ENCODE measurements at regions not wholly inside any gene's neighbourhood (a gene's known extent, or its start where the extent isn't known, plus 50 kb on each side); places are given as distances from the start of the nearest gene placed in this dataset.
"Not testable (repeated sequence)": the region's sequence is repeated elsewhere in the genome, so short reads cannot be mapped to it uniquely, and the experiment has no call there.

DNA sequence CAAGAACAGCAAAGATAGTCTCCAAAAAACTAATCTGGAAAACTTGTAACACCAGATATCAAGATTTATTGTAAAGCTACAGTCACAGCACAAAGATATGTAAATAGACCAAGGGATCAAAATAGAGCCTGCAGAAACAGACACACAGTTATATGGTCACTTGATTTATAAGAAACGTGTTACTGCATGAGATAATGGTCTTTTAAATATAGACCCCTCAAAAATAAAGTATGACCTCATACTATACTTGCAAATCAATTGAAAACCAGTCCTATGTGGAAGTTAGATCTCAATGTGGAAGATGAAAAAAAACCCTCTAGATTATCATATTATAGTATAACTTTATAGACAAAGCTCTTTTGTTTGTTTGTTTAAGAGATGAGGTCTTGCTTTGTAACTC lies 247.3 kb upstream of the CNR1 start:
- no peak overlapping the region for H3K4me3 ChIP-seq (ENCODE audit: low read depth, low read length)
- TF ChIP-seq, protein P1, sequence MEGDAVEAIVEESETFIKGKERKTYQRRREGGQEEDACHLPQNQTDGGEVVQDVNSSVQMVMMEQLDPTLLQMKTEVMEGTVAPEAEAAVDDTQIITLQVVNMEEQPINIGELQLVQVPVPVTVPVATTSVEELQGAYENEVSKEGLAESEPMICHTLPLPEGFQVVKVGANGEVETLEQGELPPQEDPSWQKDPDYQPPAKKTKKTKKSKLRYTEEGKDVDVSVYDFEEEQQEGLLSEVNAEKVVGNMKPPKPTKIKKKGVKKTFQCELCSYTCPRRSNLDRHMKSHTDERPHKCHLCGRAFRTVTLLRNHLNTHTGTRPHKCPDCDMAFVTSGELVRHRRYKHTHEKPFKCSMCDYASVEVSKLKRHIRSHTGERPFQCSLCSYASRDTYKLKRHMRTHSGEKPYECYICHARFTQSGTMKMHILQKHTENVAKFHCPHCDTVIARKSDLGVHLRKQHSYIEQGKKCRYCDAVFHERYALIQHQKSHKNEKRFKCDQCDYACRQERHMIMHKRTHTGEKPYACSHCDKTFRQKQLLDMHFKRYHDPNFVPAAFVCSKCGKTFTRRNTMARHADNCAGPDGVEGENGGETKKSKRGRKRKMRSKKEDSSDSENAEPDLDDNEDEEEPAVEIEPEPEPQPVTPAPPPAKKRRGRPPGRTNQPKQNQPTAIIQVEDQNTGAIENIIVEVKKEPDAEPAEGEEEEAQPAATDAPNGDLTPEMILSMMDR (IDR thresholded peaks at IDR 0.05; ENCODE audit: low read depth, low read length, missing control alignments): no peak

DNA sequence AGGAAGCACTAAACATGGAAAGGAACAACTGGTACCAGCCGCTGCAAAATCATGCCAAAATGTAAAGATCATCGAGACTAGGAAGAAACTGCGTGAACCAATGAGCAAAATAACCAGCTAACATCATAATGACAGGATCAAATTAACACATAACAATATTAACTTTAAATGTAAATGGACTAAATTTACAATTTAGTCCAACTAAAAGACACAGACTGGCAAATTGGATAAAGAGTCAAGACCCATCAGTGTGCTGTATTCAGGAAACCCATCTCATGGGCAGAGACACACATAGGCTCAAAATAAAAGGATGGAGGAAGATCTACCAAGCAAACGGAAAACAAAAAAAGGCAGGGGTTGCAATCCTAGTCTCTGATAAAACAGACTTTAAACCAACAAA lies 242.2 kb upstream of the CNR1 start:
- H3K4me3 ChIP-seq (ENCODE audit: low read depth, low read length): not testable (repeated sequence)

More for the DNA sequence above, 247.3 kb upstream of the CNR1 start:
- no peak for DNase-seq (ENCODE audit: low read depth)

DNA sequence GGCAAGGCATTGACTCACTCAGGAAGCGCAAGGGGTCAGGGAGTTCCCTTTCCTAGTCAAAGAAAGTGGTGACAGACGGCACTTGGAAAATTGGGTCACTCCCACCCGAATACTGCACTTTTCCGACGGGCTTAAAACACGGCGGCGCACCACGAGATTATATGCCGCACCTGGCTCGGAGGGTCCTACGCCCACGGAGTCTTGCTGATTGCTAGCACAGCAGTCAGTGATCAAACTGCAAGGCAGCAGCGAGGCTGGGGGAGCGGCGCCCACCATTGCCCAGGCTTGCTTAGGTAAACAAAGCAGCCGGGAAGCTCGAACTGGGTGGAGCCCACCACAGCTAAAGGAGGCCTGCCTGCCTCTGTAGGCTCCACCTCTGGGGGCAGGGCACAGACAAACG lies 240.5 kb upstream of the CNR1 start:
- not testable (repeated sequence) for DNase-seq (ENCODE audit: low read depth); H3K4me3 ChIP-seq (ENCODE audit: low read depth, low read length)

More for the DNA sequence above, 242.2 kb upstream of the CNR1 start:
- not testable (repeated sequence) for DNase-seq (ENCODE audit: low read depth)

DNA sequence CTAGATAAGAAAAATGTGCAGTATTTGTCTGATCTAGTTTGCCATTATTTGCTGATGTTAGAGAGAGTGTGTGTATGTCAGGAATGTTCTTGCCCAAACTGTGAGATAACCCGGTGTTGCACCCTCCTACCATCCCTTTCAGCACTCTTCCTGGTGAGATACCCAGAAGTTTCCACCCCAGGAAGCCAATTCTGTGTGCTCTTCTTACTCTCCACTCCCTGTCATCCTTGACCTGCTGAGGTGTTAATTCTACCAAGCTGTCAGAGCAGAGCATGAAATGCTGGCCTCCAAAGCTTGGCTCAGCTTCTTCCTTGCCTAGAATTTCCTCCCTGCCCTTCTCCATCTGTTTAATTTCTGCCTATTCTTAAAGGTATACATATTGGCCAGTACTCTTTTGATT lies 237.3 kb upstream of the CNR1 start:
- H3K4me3 ChIP-seq (ENCODE audit: low read depth, low read length): no peak overlapping the region
- TF ChIP-seq, protein P1 (IDR thresholded peaks at IDR 0.05; ENCODE audit: low read depth, low read length, missing control alignments): no peak
- no peak for DNase-seq (ENCODE audit: low read depth)

DNA sequence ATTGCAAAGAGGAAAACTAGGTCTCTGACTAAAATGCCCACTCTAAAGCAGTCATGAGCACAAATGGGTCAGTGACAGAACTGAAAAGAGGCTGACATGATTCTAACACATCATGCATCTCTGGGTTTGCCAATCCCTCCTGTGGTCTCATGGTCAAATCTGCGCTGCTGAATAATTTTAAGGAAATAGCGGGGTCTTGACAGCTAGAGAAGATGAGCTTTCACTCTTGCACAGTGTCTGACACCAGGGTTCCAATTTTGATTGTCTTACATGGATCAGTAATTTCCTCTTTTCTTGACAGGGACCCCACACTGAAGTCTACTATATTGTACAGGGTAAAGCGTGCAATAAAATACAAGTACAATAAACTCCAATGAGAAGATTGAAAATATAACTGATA lies 236.8 kb upstream of the CNR1 start:
- TF ChIP-seq, protein P1 (IDR thresholded peaks at IDR 0.05; ENCODE audit: low read depth, low read length, missing control alignments): no peak
- no peak for DNase-seq (ENCODE audit: low read depth)

DNA sequence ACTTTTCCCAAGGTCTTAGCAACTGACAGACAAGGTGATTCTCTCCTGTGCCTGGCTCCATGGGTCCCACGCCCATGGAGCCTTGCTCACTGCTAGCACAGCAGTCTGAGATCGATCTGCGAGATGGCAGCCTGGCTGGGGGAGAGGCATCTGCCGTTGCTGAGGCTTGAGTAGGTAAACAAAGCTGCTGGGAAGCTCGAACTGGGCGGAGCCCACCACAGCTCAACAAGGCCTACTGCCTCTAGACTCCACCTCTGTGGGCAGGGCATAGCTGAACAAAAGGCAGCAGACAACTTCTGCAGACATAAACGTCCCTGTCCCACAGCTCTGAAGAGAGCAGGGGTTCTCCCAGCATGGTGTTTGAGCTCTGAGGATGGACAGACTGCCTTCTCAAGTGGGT lies 224.9 kb upstream of the CNR1 start:
- H3K4me3 ChIP-seq (ENCODE audit: low read depth, low read length); DNase-seq (ENCODE audit: low read depth): not testable (repeated sequence)

More for the DNA sequence above, 236.8 kb upstream of the CNR1 start:
- H3K4me3 ChIP-seq (ENCODE audit: low read depth, low read length): no peak overlapping the region

DNA sequence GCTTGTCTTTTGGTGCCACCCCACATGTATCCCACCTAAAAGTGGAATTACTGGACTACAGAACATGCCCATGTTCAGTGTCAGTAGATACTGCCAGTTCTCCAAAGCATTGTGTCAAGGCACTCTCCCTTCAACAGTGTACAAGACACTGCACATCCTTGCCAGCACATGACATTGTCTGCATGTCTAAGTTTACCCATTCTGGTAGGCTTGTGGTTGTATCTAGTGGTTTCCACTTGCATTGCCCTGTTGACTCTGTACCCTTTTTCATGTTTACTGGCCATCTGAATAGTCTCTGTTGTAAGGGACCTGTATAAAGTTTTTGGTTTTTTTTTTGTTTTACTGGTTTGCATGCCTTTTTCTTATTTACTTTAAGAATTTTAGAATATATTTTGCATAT lies 222.4 kb upstream of the CNR1 start:
- no peak overlapping the region for H3K4me3 ChIP-seq (ENCODE audit: low read depth, low read length)

DNA sequence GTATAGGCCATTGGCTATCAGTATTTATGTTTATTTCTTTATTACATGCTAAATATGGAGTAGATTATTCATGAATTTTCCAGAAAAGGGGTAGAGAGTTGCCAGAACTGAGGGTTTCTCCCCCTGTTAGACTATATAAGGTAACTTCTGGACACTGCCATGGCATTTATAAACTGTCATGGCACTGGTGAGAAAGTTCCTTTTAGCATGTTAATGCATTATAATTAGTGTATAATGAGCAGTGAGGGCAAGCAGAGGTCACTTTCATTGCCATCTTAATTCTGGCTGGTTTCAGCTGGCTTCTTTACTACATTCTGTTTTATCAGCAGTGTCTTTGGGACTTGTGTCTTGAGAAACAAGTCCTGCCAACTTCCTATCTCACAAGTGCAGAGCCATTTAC lies 220.0 kb upstream of the CNR1 start:
- DNase-seq (ENCODE audit: low read depth): no peak
- no peak overlapping the region for H3K4me3 ChIP-seq (ENCODE audit: low read depth, low read length)
- TF ChIP-seq, protein P1 (IDR thresholded peaks at IDR 0.05; ENCODE audit: low read depth, low read length, missing control alignments): no peak

More for the DNA sequence above, 222.4 kb upstream of the CNR1 start:
- TF ChIP-seq, protein P1 (IDR thresholded peaks at IDR 0.05; ENCODE audit: low read depth, low read length, missing control alignments): no peak
- DNase-seq (ENCODE audit: low read depth): no peak

DNA sequence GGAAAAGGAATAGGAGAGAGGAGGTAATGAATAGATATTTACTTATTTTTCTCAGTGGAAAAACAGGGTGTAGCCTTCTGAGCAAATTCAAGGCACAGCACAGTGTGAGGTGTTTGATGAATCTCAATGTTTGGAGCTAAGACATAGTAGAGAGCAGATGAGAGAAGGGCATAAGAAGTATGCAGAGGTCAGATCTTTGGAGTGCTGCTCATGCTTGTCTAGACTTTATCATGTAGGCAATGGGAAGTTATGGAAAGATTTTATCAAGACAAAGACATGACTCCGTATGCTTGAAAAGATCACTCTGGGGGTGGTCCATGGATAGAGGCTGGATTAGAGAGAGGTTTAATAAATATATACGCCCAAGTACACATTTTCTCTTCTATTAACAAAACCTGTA lies 217.0 kb upstream of the CNR1 start:
- TF ChIP-seq, protein P1 (IDR thresholded peaks at IDR 0.05; ENCODE audit: low read depth, low read length, missing control alignments): no peak
- DNase-seq (ENCODE audit: low read depth): no peak
- no peak overlapping the region for H3K4me3 ChIP-seq (ENCODE audit: low read depth, low read length)
